ENCODE measurements at regions not wholly inside any gene's neighbourhood (a gene's known extent, or its start where the extent isn't known, plus 50 kb on each side); places are given as distances from the start of the nearest gene placed in this dataset.

DNA sequence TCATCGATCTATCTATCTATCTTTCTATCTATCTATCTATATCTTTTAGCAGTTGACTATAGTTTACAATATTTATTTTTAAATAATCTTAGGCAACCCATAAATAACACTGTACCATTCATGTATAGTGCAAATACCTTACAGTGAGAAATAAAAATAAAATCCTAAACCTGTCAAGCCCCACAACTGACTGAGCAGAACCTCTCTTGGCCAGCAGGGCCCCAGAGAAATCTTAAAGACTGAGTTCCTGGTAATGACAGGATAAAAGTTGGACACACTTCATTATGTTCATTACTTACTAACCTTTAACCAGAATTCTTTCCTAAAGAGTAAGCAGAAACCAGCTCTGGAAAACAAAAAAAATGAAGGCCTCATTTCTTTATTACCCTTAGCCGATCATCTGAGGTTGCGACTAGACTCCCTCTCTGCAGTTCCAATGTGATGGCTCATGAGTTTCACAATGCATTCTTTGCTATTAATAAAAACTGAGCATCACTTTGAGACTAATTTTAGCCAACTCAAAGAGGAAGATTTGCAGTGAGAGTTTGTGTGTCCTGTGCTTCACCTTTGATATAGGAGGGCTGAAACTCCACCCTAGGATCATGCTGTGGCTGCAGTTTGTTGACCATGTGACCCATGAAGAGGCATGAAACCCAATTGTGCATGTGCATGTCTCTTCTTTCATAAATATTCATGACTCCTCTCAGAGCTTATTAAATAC is 1072.0 kb downstream of the NSUN3 start:
- no peak overlapping the region for H3K27ac ChIP-seq (ENCODE audit: low read depth)
- DNase-seq (ENCODE audit: low spot score) (no peak), ATAC-seq (no peak)
- no peaks in the 10 kb centered on the region for H3F3A ChIP-seq (replicated peaks; ENCODE audit: low read depth)
- H3K4me1 ChIP-seq (ENCODE audit: insufficient read depth): 0 out of 2 replicates have a peak, but pooled peaks cover 4% of the 10 kb centered on the region
- H3K9me2 ChIP-seq (ENCODE audit: insufficient read depth): no peaks in the 10 kb centered on the region
- no peaks in the 10 kb centered on the region; the same call in 2 of the 3 replicates for H3K9me3 Mint-ChIP-seq
- H3K4me3 Mint-ChIP-seq: no peak overlapping the region
- 0 out of 2 replicates have a peak overlapping the region, but pooled peaks have one; percentile 45 for H2AFZ ChIP-seq
- no peak overlapping the region for H3K27ac Mint-ChIP-seq
- TF ChIP-seq EZH2phosphoT487 (IDR thresholded peaks at IDR 0.05; ENCODE audit: unreplicated experiment) (no peak), CTCF (conservative IDR thresholded peaks at IDR 0.05; ENCODE audit: low read depth in 2 of 2) (no peak), POLR2AphosphoS5 (IDR thresholded peaks at IDR 0.05; ENCODE audit: low read depth) (no peak), CREB1 (CRISPR knock-in tag; IDR thresholded peaks at IDR 0.05; ENCODE audit: low read depth) (no peak), ZNF331 (CRISPR knock-in tag; IDR thresholded peaks at IDR 0.05; ENCODE audit: low read depth) (no peak)
- H3K4me3 ChIP-seq: no peak overlapping the region
- no peak overlapping the region for H3K4me2 ChIP-seq
- H4K20me1 ChIP-seq (replicated peaks; ENCODE audit: insufficient read depth): no peaks in the 10 kb centered on the region
- H3K27me3 ChIP-seq (ENCODE audit: insufficient read depth): no peaks in the 10 kb centered on the region
- H3K36me3 ChIP-seq (ENCODE audit: insufficient read depth): no peaks in the 10 kb centered on the region
- no peaks in the 10 kb centered on the region for H3K36me3 Mint-ChIP-seq (ENCODE audit: low read depth)
- no peaks in the 10 kb centered on the region for H3K4me1 Mint-ChIP-seq
- no peaks in the 10 kb centered on the region for H3K27me3 Mint-ChIP-seq (ENCODE audit: insufficient read depth, low read depth, poor library complexity)
- H3K79me2 ChIP-seq (replicated peaks; ENCODE audit: insufficient read depth): no peaks in the 10 kb centered on the region

- no peaks in the 10 kb centered on the region for H3K36me3 ChIP-seq (ENCODE audit: insufficient read depth)
- H3K4me1 Mint-ChIP-seq: peaks cover 17% of the 10 kb centered on the region; the same call in 2 of the 3 replicates
- TF ChIP-seq NANOG (IDR thresholded peaks at IDR 0.05; ENCODE audit: borderline replicate concordance) (no peak), CTCF (conservative IDR thresholded peaks at IDR 0.05; ENCODE audit: low read depth in 2 of 2) (no peak), POLR2AphosphoS5 (IDR thresholded peaks at IDR 0.05; ENCODE audit: low read depth) (no peak), CREB1 (CRISPR knock-in tag; IDR thresholded peaks at IDR 0.05; ENCODE audit: low read depth) (no peak), ETS1 (IDR thresholded peaks at IDR 0.05) (no peak), EZH2 (IDR thresholded peaks at IDR 0.05; ENCODE audit: low read depth, unreplicated experiment) (no peak), EZH2phosphoT487 (IDR thresholded peaks at IDR 0.05; ENCODE audit: unreplicated experiment) (no peak)
- 0 out of 2 replicates have a peak overlapping the region, but pooled peaks have one; percentile 39 for H2AFZ ChIP-seq
- no peaks in the 10 kb centered on the region for H4K20me1 ChIP-seq (replicated peaks; ENCODE audit: insufficient read depth)
- no peak overlapping the region for H3K4me2 ChIP-seq
- no peaks in the 10 kb centered on the region for H3K79me2 ChIP-seq (replicated peaks; ENCODE audit: insufficient read depth)
- H3K27me3 Mint-ChIP-seq (ENCODE audit: insufficient read depth, low read depth, poor library complexity): no peaks in the 10 kb centered on the region
- ATAC-seq (no peak), DNase-seq (ENCODE audit: low spot score) (no peak)
- H3F3A ChIP-seq (replicated peaks; ENCODE audit: low read depth): no peaks in the 10 kb centered on the region
- H3K27ac Mint-ChIP-seq: no peak overlapping the region
- H3K27ac ChIP-seq (ENCODE audit: low read depth): no peak overlapping the region
- H3K9me2 ChIP-seq (ENCODE audit: insufficient read depth): no peaks in the 10 kb centered on the region
- no peaks in the 10 kb centered on the region for H3K9me3 Mint-ChIP-seq
- H3K4me1 ChIP-seq (ENCODE audit: insufficient read depth): peaks cover 10% of the 10 kb centered on the region
- no peak overlapping the region for H3K4me3 ChIP-seq
- H3K27me3 ChIP-seq (ENCODE audit: insufficient read depth): no peaks in the 10 kb centered on the region
- no peak overlapping the region for H3K4me3 Mint-ChIP-seq
- no peaks in the 10 kb centered on the region for H3K36me3 Mint-ChIP-seq (ENCODE audit: low read depth)
Observed at GRCh38 chr3:95148107-95148506, 1085.2 kb downstream of the NSUN3 start.

Measured in GM23338 (cell line).